OCI-LY7 (cell line): ENCODE measurements at regions not wholly inside any gene's neighbourhood (a gene's known extent, or its start where the extent isn't known, plus 50 kb on each side); places are given as distances from the start of the nearest gene placed in this dataset.

Experiments
- BruUV-seq: library from RNA; stranded (reverse); fragments of 400-500 nt; replicated peaks from 2 replicates; lab custom pipeline; 2021; lab: Mats Ljungman, UMichigan
- CTCF ChIA-PET: fragments of 300-600 bp; sonication (Branson Sonifier 250); formaldehyde crosslinking; loops from one replicate; lab custom pipeline; 2022; ENCODE audit warnings: antibody characterized with exemption; ENCODE audit not compliant: unreplicated experiment; lab: Charles Lee
- POLR2A ChIA-PET: fragments of 300-600 bp; sonication (Branson Sonifier 250); formaldehyde crosslinking; loops from one replicate; lab custom pipeline; 2022; ENCODE audit warnings: antibody characterized with exemption; lab: Charles Lee
- DNase-seq: peaks from one replicate; pipeline ENCODE4 v3.0.0-alpha.2; 2015; ENCODE audit warnings: low spot score
- H2AFZ ChIP-seq: fragments of 200-600 bp; sonication (generic), shearing (Covaris generic); 2 replicates; pipeline ENCODE4 v1.6.1; 2014; ENCODE audit warnings: mild to moderate bottlenecking, antibody characterized with exemption, low read length, moderate library complexity
- H3K27ac ChIP-seq: fragments of 200-600 bp; sonication (generic); 2 replicates; pipeline ENCODE4 v1.5.1; 2014; ENCODE audit warnings: mixed run types, low read depth, mild to moderate bottlenecking, moderate library complexity, low read length, inconsistent platforms; ENCODE audit not compliant: poor library complexity, severe bottlenecking
- H3K36me3 ChIP-seq: fragments of 200-600 bp; sonication (generic); 2 replicates; pipeline ENCODE4 v1.6.1; 2014; ENCODE audit warnings: mild to moderate bottlenecking, antibody characterized with exemption, low read length, moderate library complexity, mixed read lengths; ENCODE audit not compliant: insufficient read depth
- H3K4me1 ChIP-seq: fragments of 200-600 bp; sonication (generic); 2 replicates; pipeline ENCODE4 v1.5.1; 2014; ENCODE audit warnings: mild to moderate bottlenecking, low read length; ENCODE audit not compliant: insufficient read depth, poor library complexity, severe bottlenecking
- H3K4me2 ChIP-seq: fragments of 200-600 bp; sonication (generic); 2 replicates; pipeline ENCODE4 v1.6.1; 2014; ENCODE audit warnings: mild to moderate bottlenecking, low read length
- H3K4me3 ChIP-seq: fragments of 200-600 bp; sonication (generic); 2 replicates; pipeline ENCODE4 v1.5.1; 2014; ENCODE audit warnings: mild to moderate bottlenecking, low read depth, low read length; ENCODE audit not compliant: poor library complexity, severe bottlenecking
- H3K79me2 ChIP-seq: fragments of 200-600 bp; sonication (generic); 2 replicates; pipeline ENCODE4 v1.6.1; 2016; ENCODE audit warnings: low read depth, mild to moderate bottlenecking, low read length, moderate library complexity, mixed read lengths; ENCODE audit not compliant: insufficient read depth
- H3K9me2 ChIP-seq: fragments of 200-600 bp; sonication (generic); 2 replicates; pipeline ENCODE4 v1.6.1; 2016; ENCODE audit warnings: mild to moderate bottlenecking, low read length, mixed read lengths; ENCODE audit not compliant: insufficient read depth
- H3K9me3 ChIP-seq: fragments of 200-600 bp; sonication (generic); 2 replicates; pipeline ENCODE4 v1.6.1; 2014; ENCODE audit warnings: mild to moderate bottlenecking, mixed run types, low read length, mixed read lengths
- H4K20me1 ChIP-seq: fragments of 200-600 bp; sonication (generic); 2 replicates; pipeline ENCODE4 v1.6.1; 2014; ENCODE audit warnings: mild to moderate bottlenecking, antibody characterized with exemption, low read length, moderate library complexity, mixed read lengths; ENCODE audit not compliant: insufficient read depth
- EZH2phosphoT487 ChIP-seq: fragments of 200-600 bp; sonication (generic); IDR thresholded peaks from 2 replicates; pipeline ENCODE4 v1.6.1; 2018; ENCODE audit warnings: low read depth, borderline replicate concordance, mild to moderate bottlenecking, mixed run types, antibody characterized with exemption, low read length, moderate library complexity, mixed read lengths
- intact Hi-C: fragments of 100-400 bp; cut with micrococcal nuclease; formaldehyde crosslinking; loops from one replicate; pipeline ENCODE4 v1.10.0; 2022; ENCODE audit not compliant: unreplicated experiment
- TF ChIP-seq, protein P1 (sequence below): fragments of 200-600 bp; sonication (generic); conservative IDR thresholded peaks from 2 replicates; pipeline ENCODE4 v1.5.1; 2014; ENCODE audit warnings: mild to moderate bottlenecking, antibody characterized with exemption, low read length, moderate library complexity, mixed read lengths

GRCh38 chr18:29181151-29181901, 1004.4 kb upstream of the CDH2 start:
- Histone ChIP-seq H3K4me3 (no peak overlapping the region), H3K9me2 (no peaks in the 10 kb centered on the region), H2AFZ (no peak overlapping the region), H3K27ac (no peak overlapping the region), H3K9me3 (no peaks in the 10 kb centered on the region), H3K4me1 (no peaks in the 10 kb centered on the region), H3K79me2 (no peaks in the 10 kb centered on the region), H4K20me1 (no peaks in the 10 kb centered on the region), H3K4me2 (no peak overlapping the region), H3K36me3 (no peaks in the 10 kb centered on the region)
- BruUV-seq = no TSS peak
- intact Hi-C loops = no loop called here
- TF ChIP-seq, protein P1, sequence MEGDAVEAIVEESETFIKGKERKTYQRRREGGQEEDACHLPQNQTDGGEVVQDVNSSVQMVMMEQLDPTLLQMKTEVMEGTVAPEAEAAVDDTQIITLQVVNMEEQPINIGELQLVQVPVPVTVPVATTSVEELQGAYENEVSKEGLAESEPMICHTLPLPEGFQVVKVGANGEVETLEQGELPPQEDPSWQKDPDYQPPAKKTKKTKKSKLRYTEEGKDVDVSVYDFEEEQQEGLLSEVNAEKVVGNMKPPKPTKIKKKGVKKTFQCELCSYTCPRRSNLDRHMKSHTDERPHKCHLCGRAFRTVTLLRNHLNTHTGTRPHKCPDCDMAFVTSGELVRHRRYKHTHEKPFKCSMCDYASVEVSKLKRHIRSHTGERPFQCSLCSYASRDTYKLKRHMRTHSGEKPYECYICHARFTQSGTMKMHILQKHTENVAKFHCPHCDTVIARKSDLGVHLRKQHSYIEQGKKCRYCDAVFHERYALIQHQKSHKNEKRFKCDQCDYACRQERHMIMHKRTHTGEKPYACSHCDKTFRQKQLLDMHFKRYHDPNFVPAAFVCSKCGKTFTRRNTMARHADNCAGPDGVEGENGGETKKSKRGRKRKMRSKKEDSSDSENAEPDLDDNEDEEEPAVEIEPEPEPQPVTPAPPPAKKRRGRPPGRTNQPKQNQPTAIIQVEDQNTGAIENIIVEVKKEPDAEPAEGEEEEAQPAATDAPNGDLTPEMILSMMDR = no peak
- TF ChIP-seq EZH2phosphoT487 = no peak
- CTCF ChIA-PET = no interaction called here
- no peak for DNase-seq
- POLR2A ChIA-PET = no interaction called here

- H3K36me3 ChIP-seq = no peaks in the 10 kb centered on the region
- H3K4me2 ChIP-seq = no peak overlapping the region
- CTCF ChIA-PET = no interaction called here
- POLR2A ChIA-PET = no interaction called here
- H3K4me3 ChIP-seq = no peak overlapping the region
- no peak overlapping the region for H3K27ac ChIP-seq
- no peaks in the 10 kb centered on the region for H3K4me1 ChIP-seq
- no peak for TF ChIP-seq EZH2phosphoT487
- TF ChIP-seq, protein P1 = no peak
- no peaks in the 10 kb centered on the region for H3K9me3 ChIP-seq
- no TSS peak for BruUV-seq
- no peaks in the 10 kb centered on the region for H4K20me1 ChIP-seq
- intact Hi-C loops = no loop called here
- H3K79me2 ChIP-seq = no peaks in the 10 kb centered on the region
- no peak overlapping the region for H2AFZ ChIP-seq
- DNase-seq = no peak
- no peaks in the 10 kb centered on the region for H3K9me2 ChIP-seq
Measured at GRCh38 chr18:29176681-29177080, 999.8 kb upstream of the CDH2 start.

- Histone ChIP-seq H3K9me3 (no peaks in the 10 kb centered on the region), H3K4me1 (no peaks in the 10 kb centered on the region), H3K36me3 (no peaks in the 10 kb centered on the region), H3K9me2 (no peaks in the 10 kb centered on the region), H4K20me1 (no peaks in the 10 kb centered on the region), H3K4me3 (no peak overlapping the region), H3K79me2 (no peaks in the 10 kb centered on the region), H3K4me2 (no peak overlapping the region), H3K27ac (no peak overlapping the region), H2AFZ (no peak overlapping the region)
- intact Hi-C loops = no loop called here
- no TSS peak for BruUV-seq
- CTCF ChIA-PET = no interaction called here
- POLR2A ChIA-PET = interaction anchor here (0.6 to 1.1 kb wide), 2 partner anchors 9 to 1208 kb away, joined by 3 to 4 read pairs; no protein-coding TSS in a partner anchor
- TF ChIP-seq, protein P1 = no peak
- no peak for TF ChIP-seq EZH2phosphoT487
- DNase-seq = no peak
Measured at GRCh38 chr18:29174891-29175290, 998.0 kb upstream of the CDH2 start.
